HG02759 (cell line): ENCODE measurements at regions not wholly inside any gene's neighbourhood (a gene's known extent, or its start where the extent isn't known, plus 50 kb on each side); places are given as distances from the start of the nearest gene placed in this dataset.

Experiments used
- ATAC-seq: cut with Tn5 transposase; IDR thresholded peaks from one replicate; pipeline ENCODE4 v1.9.1; 2021; ENCODE audit warnings: mild to moderate bottlenecking, moderate library complexity; ENCODE audit not compliant: unreplicated experiment

DNA sequence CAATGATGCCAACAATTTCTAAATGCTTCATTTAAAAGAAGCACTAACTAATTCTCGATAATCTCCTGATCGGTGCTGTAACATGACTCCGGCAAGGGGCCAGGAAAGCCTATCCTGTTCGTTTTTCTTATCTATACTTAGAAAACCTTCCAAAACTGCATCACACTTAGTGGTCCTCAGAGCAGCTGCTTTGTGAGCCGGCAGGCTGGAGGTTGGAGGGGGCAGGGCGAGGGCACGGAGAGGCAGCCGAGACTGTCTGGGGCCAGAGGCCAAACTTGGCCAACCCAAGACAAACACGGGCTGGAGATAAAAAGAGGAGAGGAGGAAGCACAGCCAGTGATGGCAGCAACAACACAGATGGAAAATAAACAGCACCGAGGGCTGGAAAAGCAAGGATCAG, 455.7 kb downstream of the BCOR start:
- no peak for ATAC-seq

DNA sequence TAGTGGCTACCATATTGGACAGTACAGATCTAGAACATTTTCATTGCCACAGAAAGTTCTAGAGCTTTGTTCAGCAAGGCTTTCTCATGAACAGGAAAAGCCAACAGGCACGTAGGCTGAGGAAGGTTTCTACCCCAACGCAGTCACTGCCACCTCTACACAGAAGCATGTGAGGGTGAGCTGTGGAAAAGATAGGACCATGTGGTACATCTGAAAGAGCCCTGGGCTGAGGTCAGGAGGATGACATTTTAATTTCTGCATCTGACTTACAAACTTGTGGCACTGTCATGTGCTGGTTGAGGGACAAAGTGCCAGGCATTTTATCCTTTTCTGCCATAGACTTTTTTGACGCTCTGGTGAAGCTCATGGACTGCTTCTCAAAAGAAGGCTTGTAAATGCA, 454.2 kb downstream of the BCOR start:
- ATAC-seq = no peak

DNA sequence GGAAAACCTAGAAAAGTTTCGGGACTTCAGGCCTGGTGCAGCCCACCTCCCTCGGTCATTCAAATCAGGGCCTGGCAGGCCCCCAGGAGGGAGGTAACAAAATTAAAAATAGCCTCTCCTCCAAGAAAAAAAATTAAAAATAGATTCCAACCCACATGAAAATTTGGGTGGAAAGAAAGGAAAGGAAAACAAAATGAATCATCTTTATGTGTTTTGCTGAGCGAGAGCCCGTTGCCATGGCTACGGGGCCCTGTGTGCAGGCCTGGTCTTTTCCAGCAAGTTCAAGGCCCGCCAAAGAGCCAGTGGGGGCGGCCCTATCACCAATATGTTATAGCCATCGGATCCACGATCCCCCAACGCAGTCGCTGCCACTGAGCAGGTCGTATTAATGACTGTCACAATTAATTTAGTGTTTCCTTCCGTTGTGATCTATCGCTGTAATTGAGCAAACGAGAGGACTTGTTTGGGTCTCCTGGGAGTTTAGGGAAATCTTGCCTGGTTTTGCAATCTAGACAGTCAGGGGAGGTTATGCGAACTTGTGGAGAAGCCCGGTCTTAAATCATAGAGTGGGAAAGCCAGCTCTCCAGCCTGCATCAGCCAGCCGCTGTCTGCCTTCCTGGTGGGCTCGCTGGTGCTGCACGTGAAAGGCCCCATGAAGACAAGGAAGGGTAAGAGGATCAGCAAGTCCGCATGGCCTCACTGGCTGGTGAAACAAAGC, 452.4 kb downstream of the BCOR start:
- ATAC-seq = no peak

DNA sequence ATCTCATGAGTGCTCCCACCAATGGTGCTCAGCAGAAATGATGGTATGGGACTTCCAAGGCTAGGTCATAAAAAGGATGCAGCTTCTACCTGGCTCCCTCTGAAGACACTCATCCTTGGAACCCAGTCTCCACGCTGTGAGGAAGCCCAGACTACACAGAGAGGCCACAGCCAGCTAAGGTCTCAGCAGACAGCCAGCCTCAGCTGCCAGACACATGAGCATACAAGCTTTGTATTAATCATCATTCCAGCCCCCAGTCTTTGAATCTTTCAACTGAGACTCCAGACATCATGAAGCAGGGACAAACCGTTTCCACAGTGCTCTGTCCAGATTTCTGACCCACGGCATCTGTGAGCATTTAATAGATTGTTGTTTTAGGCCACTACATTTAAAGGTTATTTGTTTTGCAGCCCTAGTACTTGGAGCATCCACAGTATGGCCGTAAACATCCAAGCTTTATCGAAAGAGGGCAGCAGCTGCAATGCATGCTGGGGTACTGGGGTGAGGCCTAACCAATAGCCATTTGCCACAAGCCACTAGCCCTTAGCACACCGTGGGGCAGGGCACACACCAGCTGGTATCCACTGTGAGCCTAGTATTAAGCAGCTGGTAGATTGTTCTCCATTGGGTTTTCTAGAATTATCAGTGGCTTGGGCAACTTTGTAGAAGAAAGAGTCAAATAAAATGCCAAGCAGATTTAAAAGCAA, 449.1 kb downstream of the BCOR start:
- no peak for ATAC-seq

DNA sequence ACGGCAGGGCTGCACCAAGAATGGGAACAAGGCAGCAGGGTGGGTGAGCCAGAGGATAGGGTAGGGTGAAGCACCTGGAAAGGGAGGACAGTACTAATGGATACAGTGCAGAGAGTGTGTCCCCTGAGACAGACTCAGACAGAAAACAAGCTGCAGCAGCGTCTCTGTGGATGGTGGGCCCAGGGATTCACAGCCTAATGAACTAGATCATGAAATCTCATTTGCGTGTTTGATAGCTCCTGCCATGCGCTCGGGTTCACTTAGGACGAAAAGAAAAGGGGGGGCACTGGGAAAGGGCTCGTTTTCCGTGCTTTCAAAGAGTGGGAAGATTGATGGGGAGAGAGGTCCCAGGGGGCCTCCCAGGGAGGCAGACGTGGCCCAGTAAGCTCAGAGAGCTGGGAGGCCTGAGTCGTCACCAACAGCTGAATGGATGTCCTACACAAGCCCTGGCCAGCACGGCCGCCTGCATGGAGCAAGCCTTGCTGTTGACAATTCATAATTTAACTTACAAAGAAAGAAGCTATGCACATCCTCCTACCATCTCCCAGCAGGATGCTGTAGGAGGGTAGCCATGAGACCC, 446.9 kb downstream of the BCOR start:
- no peak for ATAC-seq

DNA sequence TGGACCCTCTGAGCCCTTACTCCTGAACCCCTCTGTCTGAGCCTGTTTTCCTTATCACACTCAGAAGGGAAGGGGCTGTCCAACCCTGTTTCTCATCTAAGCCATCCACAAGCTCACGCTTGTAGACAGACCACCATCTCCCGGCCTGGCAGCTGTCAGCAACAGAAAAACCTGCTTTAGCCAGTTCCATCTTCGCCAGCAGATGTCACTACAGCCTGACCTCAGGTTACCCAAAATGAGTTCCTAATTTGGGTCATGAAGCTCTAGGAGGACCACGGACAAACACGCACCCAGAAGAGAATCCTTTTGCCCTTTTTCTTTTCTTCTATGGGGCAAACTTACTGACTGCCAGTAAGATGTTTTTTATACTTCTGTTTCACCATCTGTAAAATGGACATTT, 445.4 kb downstream of the BCOR start:
- ATAC-seq = no peak

DNA sequence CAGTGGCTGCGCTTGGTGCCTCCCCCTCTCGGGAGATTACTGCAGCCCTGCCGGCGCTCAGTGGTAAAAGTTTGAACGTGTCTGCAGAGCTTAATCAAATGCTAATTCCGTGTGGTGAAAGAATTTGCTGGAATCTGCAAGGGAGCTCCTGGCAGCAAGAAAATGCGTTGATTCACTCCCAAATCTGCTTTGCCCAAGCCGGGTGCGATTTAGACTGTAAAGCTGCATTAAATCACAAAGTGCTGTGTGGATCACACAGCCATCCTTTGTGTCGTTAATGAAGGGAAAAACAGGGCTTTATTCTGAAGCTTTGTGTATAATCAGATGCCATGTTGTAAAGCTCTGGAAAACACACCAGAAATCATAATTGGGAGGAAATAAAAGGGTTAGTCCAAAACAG, 444.1 kb downstream of the BCOR start:
- no peak for ATAC-seq

DNA sequence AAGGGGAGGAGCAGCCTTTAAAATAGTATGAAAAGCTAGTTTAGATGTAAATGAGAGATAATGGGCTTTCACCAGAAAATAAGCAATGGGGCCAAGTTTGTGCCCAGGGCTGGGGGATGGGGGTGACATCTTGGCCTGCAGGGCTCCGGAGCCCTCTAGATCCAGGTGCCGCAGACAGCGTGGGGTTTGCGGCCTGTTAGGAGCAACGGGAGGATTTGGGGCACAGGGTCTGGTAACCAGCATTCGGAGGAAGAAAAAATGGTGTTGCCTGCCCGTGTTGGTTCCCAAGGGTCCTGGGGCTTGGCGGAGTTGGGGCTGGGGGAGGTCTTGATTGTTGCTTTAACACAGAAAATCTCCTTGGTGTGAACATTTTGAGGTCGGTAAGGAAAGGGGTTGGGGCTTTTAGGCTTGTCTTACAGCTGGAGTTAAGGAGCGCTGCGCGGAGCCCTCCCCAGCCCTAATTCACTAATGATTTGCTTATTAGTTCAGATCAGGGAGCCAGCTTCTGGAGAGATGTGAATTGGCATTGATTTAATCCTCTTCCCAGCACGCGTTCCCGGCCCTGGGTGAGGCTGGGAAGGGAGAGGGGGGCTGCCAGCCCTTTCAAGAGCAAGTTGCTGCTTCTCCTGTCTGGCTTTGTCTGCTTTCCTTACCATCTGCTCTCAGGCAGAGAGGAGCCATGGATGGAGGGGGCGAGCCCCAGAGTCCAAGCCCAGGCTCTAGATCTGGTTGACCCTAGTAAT, 443.4 kb downstream of the BCOR start:
- ATAC-seq = no peak

DNA sequence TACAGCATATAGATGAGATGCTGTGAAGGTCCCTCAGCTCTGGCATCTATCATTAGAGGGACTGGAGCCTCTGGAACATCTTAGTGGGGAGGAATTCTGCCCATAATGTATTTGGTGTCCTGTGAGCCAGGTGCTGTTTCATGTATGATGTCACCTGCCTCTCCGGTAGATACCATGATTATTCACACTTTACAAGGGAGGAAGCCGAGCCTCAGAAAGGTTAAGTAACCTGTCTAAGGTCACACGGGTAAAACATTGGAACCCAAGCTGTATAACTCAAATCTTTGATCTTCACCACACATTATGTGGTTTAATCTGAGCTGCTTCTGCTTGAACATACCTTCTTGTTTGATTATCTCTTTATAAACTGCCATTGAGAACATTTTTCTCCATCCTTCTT, 442.8 kb downstream of the BCOR start:
- ATAC-seq = no peak

DNA sequence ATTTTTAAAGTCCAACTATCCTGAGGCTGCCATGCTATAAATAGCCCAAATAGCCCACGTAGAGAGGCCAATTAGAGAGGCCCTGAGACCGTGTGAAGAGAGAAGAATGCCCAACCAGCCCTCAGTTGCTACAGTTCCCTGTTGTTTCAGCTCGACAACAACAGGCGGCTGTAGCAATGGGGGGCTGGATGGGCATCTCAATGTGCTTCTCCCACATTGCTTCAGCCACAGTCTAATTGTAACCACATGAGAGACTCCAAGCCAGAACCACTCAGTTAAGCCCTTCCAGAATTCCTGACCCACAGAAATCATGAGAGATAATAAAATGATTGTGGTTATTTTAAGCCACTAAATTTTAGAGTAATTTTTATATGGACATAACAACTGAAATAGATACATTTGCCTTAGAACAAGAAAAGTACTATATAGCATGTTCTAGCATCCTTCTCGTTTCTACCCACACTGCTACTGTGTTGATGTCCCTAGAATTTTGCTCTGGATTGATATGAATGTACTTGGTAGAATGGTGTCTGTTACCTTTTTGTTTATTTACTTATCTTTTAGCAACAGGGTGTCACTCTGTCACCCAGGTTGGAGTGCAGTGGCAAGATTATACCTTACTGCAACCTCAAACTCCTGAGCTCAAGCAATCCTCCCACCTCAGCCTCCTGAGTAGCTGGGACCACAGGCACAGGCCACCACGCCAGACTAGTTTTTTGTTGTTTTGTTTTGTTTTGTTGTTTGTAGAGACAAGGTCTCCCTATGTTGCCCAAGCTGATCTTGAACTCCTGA, 436.4 kb downstream of the BCOR start:
- no peak for ATAC-seq

DNA sequence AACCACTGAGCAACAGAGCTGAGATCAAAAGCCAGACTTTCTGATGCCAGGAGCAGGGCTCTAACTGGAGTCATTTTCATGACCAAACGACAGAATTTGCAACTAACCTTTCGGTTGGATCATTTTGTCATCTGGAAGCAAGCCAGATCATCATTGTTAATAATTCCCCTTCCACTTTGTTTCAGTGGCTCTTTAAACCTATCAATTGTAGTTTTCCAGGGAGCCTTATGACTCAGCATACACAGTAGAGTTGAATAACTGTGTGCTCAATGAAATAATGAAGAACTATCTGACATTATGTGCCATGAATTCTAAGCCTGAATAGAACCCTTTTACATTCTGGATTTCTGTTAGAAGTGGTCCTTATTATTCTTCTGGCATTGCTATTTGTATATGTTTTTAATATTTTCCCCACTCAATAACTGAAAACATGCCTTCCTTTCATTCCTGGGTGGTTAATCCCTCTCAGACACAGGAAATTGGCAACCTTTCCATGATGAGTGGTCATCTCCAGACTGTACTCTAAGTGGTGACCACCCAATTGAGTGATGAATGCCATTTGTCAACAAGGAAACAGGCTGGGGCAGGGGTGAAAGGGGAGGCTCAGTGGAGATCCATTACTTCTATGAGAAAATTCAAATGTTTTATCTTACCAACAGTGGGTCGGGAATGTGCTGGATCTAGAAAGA, 431.8 kb downstream of the BCOR start:
- no peak for ATAC-seq

DNA sequence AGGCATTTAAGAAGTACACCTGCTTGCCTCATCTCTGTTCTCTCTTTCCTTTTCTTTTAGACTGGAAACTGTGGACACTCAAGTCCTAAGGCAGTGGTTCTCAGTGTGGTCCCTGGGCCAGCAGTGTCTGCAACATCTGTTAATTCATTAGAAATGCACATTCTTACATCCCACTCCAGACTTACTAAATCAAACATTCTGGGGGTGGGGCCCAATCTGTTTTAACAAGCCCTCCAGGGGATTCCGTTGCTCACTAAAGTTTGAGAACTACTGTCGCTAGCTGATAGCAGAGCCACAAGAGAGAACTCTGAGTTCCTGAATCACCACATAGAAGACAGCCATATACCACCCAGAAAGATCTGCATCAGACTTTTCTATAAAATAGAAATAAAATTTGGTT, 430.6 kb downstream of the BCOR start:
- ATAC-seq = no peak

DNA sequence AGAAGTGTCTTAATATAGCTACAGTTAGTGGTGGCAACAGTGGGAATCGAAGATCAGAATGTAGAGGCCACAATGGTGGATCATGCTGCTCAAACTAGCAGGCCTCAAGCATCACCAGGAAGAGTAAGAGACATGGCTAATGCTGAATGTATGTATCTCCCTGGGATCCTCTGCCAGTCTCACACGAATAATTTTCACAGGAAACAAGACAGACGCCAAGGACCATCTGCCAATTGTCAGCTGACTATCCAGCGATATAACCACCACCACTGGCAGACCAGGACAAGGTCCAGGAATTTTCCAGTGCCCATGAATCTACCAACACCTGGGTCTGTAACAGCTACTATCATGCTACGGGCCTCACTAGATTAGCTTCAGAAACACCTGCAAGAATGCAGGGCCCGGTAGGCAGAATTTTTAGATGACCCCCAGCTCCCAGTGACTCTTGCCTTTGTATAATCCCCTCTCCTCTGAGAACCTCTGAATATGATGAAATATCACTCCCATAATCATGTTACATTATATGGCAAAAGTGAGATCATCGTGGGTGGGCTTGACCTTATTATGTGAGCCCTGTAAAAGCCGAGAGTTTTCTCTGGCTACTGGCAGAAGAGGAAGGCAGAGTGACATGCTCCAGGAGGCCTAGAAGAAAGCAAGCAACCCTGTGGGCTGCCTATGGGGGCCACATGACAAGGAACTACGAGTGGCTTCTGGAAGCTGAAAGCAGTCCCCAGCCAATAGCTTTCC, 429.8 kb downstream of the BCOR start:
- ATAC-seq = no peak

DNA sequence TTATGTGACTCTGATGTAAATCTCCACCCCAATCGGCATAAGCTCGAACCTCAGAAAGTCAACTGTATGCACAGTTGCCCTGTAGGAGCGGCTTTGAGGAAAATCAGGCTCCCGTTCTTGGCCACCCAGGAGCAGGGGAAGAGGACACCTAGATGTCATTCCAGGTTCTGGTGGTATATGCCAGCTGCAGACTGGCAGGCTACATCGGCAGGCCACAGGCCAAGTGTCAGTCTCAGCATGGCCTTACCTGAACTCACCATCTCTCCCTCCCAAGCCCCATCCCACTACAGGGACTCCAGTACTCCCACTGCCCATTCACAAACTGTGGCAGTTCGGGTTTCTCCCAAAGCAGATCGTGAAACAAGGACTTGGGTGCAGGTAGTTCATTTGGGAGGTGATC, 428.1 kb downstream of the BCOR start:
- ATAC-seq = no peak

DNA sequence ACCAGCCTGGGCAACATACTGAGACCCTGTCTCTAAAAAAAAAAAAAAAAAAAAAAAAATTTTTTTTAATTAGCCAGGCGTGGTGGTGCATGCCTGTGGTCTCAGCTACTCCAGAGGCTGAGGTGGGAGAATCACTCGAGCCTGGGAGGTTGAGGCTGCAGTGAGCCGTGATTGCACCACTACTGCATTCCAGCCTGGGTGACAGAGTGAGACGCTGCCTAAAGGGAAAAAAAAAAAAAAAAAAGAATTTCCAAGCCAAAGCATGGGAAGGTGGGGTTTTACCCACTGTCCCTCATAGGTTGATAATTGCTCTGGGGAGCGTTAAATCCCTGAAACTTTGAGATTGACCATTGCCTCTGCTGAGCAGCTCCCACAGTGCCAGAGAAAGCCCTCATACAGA, 427.5 kb downstream of the BCOR start:
- no peak for ATAC-seq

DNA sequence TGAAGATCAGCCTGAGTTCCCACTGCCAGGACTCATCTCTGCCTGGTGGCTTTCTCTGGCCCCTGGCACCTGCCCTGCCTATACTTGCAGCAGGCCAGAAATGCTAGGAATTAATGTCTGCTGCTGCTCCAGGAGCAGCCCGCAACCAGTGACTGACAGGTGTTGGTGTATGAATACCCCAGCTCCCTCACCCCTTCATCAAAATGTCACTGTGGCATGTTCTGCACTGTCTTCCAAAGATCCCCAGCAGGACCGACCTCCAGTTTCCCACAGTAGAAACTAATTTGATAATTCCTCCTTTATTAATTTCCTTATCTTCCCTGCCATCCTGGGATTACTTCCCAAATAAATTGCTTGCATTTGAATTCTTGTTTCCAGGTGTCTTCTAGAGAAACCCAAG, 425.4 kb downstream of the BCOR start:
- ATAC-seq = no peak

DNA sequence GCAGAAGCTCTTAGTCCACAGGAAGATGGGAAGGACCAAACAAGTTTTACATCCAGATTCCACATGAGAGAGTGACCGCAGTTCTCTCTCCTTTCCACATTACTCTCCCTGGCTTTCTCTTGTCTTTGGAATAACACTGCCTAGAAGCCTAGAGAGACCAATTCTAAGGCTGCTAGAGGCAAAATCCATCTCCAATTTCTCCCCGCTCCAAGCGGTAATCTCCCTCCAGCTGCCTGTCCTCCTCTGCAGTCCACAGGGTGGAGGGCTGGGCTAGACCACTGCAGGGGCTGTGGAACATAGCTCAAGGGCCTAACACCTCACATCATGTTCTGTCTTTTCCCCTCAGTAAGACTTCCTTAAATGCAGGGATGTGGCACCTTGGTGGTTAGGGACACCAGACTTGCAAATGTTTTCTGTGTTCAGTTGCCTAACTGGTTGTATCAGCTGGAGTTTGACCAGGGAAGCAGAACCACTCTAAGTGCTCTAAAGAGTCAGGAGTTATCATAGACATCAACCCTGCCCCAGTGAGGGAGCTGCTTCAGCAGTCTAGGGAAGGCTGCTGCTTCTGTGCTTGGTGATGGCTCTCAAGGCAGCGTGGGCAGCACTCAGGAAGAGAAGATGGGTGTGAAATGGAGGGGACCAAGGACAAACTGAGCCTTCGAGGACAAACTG, 423.1 kb downstream of the BCOR start:
- no peak for ATAC-seq

DNA sequence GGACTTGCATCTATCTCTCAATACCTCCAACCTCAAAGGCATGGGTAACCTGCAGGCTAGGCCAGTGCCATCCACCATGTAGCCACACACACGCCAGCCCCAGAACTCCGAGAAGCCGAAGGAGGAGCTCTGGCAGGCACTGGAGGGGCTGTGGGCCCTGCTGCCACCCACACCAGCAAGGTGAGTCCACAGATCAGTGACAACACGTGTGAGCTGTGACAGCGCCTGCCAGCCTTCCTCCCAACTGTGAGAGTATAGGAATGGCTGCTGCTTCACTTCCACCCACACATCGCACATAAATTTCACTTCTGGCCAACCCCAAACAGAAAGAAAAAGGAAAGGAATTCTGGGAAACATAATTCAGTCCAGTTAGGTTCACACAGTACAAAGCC, 422.6 kb downstream of the BCOR start:
- no peak for ATAC-seq

DNA sequence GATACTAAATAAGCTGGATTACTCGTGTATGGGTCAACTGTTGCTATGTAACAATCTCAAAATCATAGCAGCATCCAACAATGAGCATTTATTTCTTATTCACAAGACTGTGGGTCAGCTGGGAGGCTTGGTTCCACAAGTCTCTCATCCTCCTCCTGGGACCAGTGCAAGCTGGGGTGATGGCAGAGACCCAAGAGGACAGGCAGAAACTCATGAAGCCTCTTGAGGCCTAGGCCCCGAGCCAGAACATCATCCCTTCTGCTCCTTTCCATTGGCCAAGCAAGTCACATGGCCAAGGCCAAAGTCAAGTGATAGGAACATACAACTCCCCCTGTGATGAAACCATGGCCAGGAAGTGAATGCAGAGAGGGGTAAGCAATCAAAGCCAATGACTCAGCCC, 422.1 kb downstream of the BCOR start:
- no peak for ATAC-seq
